CD14-positive monocyte (primary cell): ENCODE measurements at regions not wholly inside any gene's neighbourhood (a gene's known extent, or its start where the extent isn't known, plus 50 kb on each side); places are given as distances from the start of the nearest gene placed in this dataset.
A peak's percentile ranks its signal among the peaks of the same experiment; 100 is the strongest.

Source experiments
- DNase-seq, 3 donors: peaks; one replicate each; pipeline ENCODE4 v3.0.0-alpha.2; 2011 to 2022
- H2AFZ ChIP-seq: 2 replicates; pipeline ENCODE4 v1.6.0; 2012; ENCODE audit warnings: mild to moderate bottlenecking, low read depth, low read length, inconsistent platforms; ENCODE audit not compliant: insufficient read depth, poor library complexity, severe bottlenecking
- H3K27ac ChIP-seq, 2 donors: 1 replicate in 1 of 2; 2 replicates in 1 of 2; pipeline ENCODE4 v1.5.1; 2012 to 2013; ENCODE audit warnings: low read length in 2 of 2, control low read depth in 1 of 2, inconsistent platforms in 1 of 2, low read depth in 1 of 2, mild to moderate bottlenecking in 1 of 2
- H3K27me3 ChIP-seq, 2 donors: one replicate each; pipeline versions ENCODE4 v1.6.0 to v1.6.1; 2011 to 2013; ENCODE audit warnings: low read length in 2 of 2; ENCODE audit not compliant: control insufficient read depth in 2 of 2, insufficient read depth in 2 of 2
- H3K36me3 ChIP-seq, 2 donors: replicated peaks in 1 of 2; 1 replicate in 1 of 2; 2 replicates in 1 of 2; pipeline versions ENCODE4 v1.5.1 to v1.6.1; 2012 to 2013; ENCODE audit warnings: low read length in 2 of 2, control low read depth in 1 of 2, inconsistent platforms in 1 of 2, mild to moderate bottlenecking in 1 of 2; ENCODE audit not compliant: insufficient read depth in 2 of 2, control insufficient read depth in 1 of 2
- H3K4me1 ChIP-seq, 2 donors: 1 replicate in 1 of 2; 2 replicates in 1 of 2; pipeline versions ENCODE4 v1.5.1 to v1.6.1; 2012 to 2013; ENCODE audit warnings: low read length in 2 of 2, control low read depth in 1 of 2, inconsistent platforms in 1 of 2, mild to moderate bottlenecking in 1 of 2, moderate library complexity in 1 of 2; ENCODE audit not compliant: insufficient read depth in 2 of 2, control insufficient read depth in 1 of 2
- H3K4me2 ChIP-seq: replicated peaks from 2 replicates; pipeline ENCODE3; 2012; ENCODE audit warnings: low read length, moderate library complexity, mild to moderate bottlenecking; ENCODE audit not compliant: poor library complexity, severe bottlenecking; ENCODE audit errors: extremely low read depth
- H3K4me3 ChIP-seq, 3 experiments: fragments of 200-600 bp in 1 of 3; sonication (generic) in 1 of 3; replicated peaks in 1 of 3; 1 replicate in 2 of 3; 2 replicates in 1 of 3; pipeline ENCODE4 v1.5.1; 2011 to 2013; ENCODE audit warnings: low read length in 3 of 3, mild to moderate bottlenecking in 3 of 3, control low read depth in 2 of 3, low read depth in 2 of 3, inconsistent platforms in 1 of 3, moderate library complexity in 1 of 3
- H3K79me2 ChIP-seq: 2 replicates; pipeline ENCODE4 v1.6.0; 2012; ENCODE audit warnings: mild to moderate bottlenecking, control low read depth, inconsistent platforms, low read length, moderate library complexity; ENCODE audit not compliant: insufficient read depth
- H3K9ac ChIP-seq: 2 replicates; pipeline ENCODE4 v1.6.0; 2017; ENCODE audit warnings: low read length, mild to moderate bottlenecking; ENCODE audit not compliant: insufficient read depth, poor library complexity, severe bottlenecking
- H3K9me3 ChIP-seq, 2 donors: replicated peaks in 1 of 2; 1 replicate in 1 of 2; 2 replicates in 1 of 2; pipeline versions ENCODE4 v1.5.1 to v1.6.1; 2012 to 2013; ENCODE audit warnings: low read length in 2 of 2, control low read depth in 1 of 2; ENCODE audit not compliant: control insufficient read depth in 1 of 2, insufficient read depth in 1 of 2
- H4K20me1 ChIP-seq: 2 replicates; pipeline ENCODE4 v1.6.0; 2012; ENCODE audit warnings: mild to moderate bottlenecking, low read length, control low read depth, moderate library complexity; ENCODE audit not compliant: insufficient read depth
- H3K27ac Mint-ChIP-seq, 7 donors: one replicate each; pipeline ENCODE4 v1.8.0; 2020; ENCODE audit warnings: mild to moderate bottlenecking in 7 of 7, mixed read lengths in 7 of 7, moderate library complexity in 6 of 7, inconsistent platforms in 2 of 7
- H3K27me3 Mint-ChIP-seq, 3 donors: one replicate each; pipeline ENCODE4 v1.8.0; 2021 to 2022; ENCODE audit warnings: low read depth in 3 of 3, mild to moderate bottlenecking in 3 of 3, mixed read lengths in 3 of 3, moderate library complexity in 3 of 3, inconsistent platforms in 1 of 3
- H3K36me3 Mint-ChIP-seq, 2 donors: one replicate each; pipeline ENCODE4 v1.8.0; 2020; ENCODE audit warnings: mixed read lengths in 2 of 2, inconsistent platforms in 1 of 2, mild to moderate bottlenecking in 1 of 2
- H3K4me1 Mint-ChIP-seq: one replicate; pipeline ENCODE4 v1.8.0; 2020; ENCODE audit warnings: mild to moderate bottlenecking, mixed read lengths
- H3K4me3 Mint-ChIP-seq, 2 donors: one replicate each; pipeline ENCODE4 v1.8.0; 2020; ENCODE audit warnings: mild to moderate bottlenecking in 2 of 2, mixed read lengths in 2 of 2, moderate library complexity in 1 of 2
- H3K9me3 Mint-ChIP-seq, 7 donors: one replicate each; pipeline ENCODE4 v1.8.0; 2020 to 2022; ENCODE audit warnings: mixed read lengths in 7 of 7, mild to moderate bottlenecking in 6 of 7, moderate library complexity in 6 of 7, inconsistent platforms in 2 of 7
- WGBS: methylation state at CpG from one replicate; pipeline ENCODE4 v1.1.5; 2013; ENCODE audit warnings: missing lambda C conversion rate; ENCODE audit not compliant: insufficient coverage; 5-methylcytosine and 5-hydroxymethylcytosine counted together
- intact Hi-C, 2 donors: fragments of 100-400 bp; cut with micrococcal nuclease; formaldehyde crosslinking; loops; one replicate each; pipeline versions ENCODE4 v1.15.0 to v1.15.1; 2023
- TF ChIP-seq, protein P1 (sequence below): fragments of 200-600 bp; IDR thresholded peaks from one replicate; pipeline ENCODE4 v1.8.0; 2022; ENCODE audit warnings: antibody characterized with exemption, mild to moderate bottlenecking

DNA sequence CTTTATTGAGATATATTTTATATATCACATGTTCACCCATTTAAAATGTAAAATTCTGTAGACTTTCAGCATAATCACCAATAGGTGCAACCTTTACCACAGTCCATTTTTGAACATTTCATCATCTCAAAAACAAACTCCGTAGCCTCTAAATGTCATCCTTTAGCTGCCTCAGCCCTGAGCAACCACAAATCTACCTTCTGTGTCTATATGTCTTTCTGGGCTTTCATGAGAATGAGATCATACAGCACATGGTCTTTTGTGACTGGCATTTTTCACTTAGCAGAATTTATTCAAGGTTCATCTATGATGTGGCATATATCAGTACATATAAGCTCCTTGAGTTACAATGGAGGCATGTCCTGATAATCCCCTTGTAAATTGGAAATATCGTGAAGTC is 320.5 kb downstream of the ETS1 start:
- H3K79me2 ChIP-seq = no peaks in the 10 kb centered on the region
- no peaks in the 10 kb centered on the region for H4K20me1 ChIP-seq
- Mint-ChIP-seq H3K9me3 (no peaks in the 10 kb centered on the region), H3K27ac (no peak overlapping the region), H3K36me3 (no peaks in the 10 kb centered on the region), H3K4me3 (no peak overlapping the region), H3K4me1 (peaks cover 22% of the 10 kb centered on the region), H3K27me3 (peaks cover 0 to 2% (median 0%) of the 10 kb centered on the region in 3 donors)
- 100% methylated on average over 1 of the region's 2 CpGs for WGBS
- no peak for DNase-seq
- TF ChIP-seq, protein P1, sequence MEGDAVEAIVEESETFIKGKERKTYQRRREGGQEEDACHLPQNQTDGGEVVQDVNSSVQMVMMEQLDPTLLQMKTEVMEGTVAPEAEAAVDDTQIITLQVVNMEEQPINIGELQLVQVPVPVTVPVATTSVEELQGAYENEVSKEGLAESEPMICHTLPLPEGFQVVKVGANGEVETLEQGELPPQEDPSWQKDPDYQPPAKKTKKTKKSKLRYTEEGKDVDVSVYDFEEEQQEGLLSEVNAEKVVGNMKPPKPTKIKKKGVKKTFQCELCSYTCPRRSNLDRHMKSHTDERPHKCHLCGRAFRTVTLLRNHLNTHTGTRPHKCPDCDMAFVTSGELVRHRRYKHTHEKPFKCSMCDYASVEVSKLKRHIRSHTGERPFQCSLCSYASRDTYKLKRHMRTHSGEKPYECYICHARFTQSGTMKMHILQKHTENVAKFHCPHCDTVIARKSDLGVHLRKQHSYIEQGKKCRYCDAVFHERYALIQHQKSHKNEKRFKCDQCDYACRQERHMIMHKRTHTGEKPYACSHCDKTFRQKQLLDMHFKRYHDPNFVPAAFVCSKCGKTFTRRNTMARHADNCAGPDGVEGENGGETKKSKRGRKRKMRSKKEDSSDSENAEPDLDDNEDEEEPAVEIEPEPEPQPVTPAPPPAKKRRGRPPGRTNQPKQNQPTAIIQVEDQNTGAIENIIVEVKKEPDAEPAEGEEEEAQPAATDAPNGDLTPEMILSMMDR = no peak
- no peak overlapping the region for H2AFZ ChIP-seq
- H3K4me3 ChIP-seq = no peak overlapping the region
- H3K27me3 ChIP-seq = no peaks in the 10 kb centered on the region
- no peak overlapping the region for H3K4me2 ChIP-seq
- H3K36me3 ChIP-seq = no peaks in the 10 kb centered on the region
- intact Hi-C loops = no loop called here
- peaks cover 11 to 15% of the 10 kb centered on the region in 2 donors for H3K4me1 ChIP-seq
- H3K9ac ChIP-seq = no peak overlapping the region
- H3K9me3 ChIP-seq = no peaks in the 10 kb centered on the region
- H3K27ac ChIP-seq = no peak overlapping the region

DNA sequence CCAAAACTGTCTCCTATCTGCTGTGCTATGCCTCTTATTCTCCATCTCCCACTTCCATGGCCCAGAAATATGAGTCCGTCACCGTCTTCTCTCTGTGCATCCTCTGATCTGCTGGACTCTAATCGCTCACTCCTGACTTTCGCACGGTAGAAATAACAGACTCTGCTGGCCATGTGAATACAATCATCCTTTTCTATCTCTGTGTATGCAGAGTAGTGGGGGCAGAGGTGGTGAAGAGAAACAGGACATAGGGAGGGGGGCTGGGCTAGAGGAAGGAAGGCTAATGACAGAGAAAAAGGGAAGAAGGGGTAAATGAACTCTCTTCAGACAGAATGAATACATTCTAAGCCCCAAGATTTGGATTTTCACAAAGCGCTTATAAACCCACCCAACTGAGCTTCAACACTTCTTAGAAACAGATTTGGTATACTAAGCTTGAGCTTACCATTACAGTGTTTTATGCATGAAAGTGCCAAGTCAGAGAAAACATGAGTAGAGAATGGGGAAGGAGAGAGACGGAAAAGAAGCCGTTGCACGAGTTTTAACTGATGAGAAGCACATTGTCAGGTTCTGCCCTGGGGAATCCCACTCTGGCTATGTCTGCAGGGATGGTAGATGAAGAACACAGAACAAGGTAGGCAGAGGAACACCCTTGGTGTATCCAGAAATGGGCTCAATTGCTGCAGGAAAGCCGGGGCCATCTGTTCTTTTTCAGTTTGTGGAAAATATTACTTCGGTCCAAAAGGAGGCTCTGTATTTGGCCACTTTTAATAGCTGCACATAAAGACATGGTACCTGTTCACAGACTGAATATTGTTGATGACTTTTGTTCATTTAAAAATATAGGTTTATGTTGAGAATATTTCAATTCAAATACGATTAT is 324.7 kb downstream of the ETS1 start:
- H3K27ac ChIP-seq = no peak overlapping the region
- H3K9me3 ChIP-seq = no peaks in the 10 kb centered on the region
- no peaks in the 10 kb centered on the region for H4K20me1 ChIP-seq
- WGBS = 57% methylated on average over 5 of the region's 12 CpGs
- H3K9ac ChIP-seq = no peak overlapping the region
- TF ChIP-seq, protein P1 = no peak
- no peaks in the 10 kb centered on the region for H3K27me3 Mint-ChIP-seq
- H3K27ac Mint-ChIP-seq = peak overlapping the region in 1 of 7 donors; percentile 33
- H3K9me3 Mint-ChIP-seq = peaks cover 0 to 4% (median 0%) of the 10 kb centered on the region in 7 donors
- no peaks in the 10 kb centered on the region for H3K79me2 ChIP-seq
- no peak overlapping the region for H3K4me3 ChIP-seq
- DNase-seq = peak in 1 of 3 donors; percentile 11
- H3K36me3 Mint-ChIP-seq = no peaks in the 10 kb centered on the region
- H2AFZ ChIP-seq = peak overlapping the region; percentile 25
- no peaks in the 10 kb centered on the region for H3K27me3 ChIP-seq
- peak overlapping the region in 1 of 2 donors; percentile 9 for H3K4me3 Mint-ChIP-seq
- intact Hi-C loops = no loop called here
- peaks cover 0 to 9% of the 10 kb centered on the region in 2 donors for H3K4me1 ChIP-seq
- H3K4me1 Mint-ChIP-seq = peaks cover 10% of the 10 kb centered on the region
- no peak overlapping the region for H3K4me2 ChIP-seq
- H3K36me3 ChIP-seq = no peaks in the 10 kb centered on the region
